Inflammatory macrophage (primary cell): ENCODE measurements at regions not wholly inside any gene's neighbourhood (a gene's known extent, or its start where the extent isn't known, plus 50 kb on each side); places are given as distances from the start of the nearest gene placed in this dataset.
A peak's percentile ranks its signal among the peaks of the same experiment; 100 is the strongest.

Experiments
- DNase-seq, 2 donors: peaks; one replicate each; pipeline ENCODE4 v3.0.0-alpha.2; 2020 to 2022

- no peak for DNase-seq
Measured at GRCh38 chr14:51479584-51480325, 172.0 kb upstream of the FRMD6 start.

GRCh38 chr14:51481643-51482042 is 170.1 kb upstream of the FRMD6 start:
- DNase-seq, result no peak

GRCh38 chr14:51482102-51482501 is 169.6 kb upstream of the FRMD6 start:
- DNase-seq, result no peak

GRCh38 chr14:51484485-51484884 is 167.2 kb upstream of the FRMD6 start:
- no peak for DNase-seq

- DNase-seq, result no peak
Measured at GRCh38 chr14:51485733-51486132, 166.0 kb upstream of the FRMD6 start.

GRCh38 chr14:51487848-51488247 is 163.9 kb upstream of the FRMD6 start:
- DNase-seq, result peak; percentile 5 to 8

GRCh38 chr14:51488569-51489220 is 163.0 kb upstream of the FRMD6 start:
- DNase-seq, result no peak

GRCh38 chr14:51490205-51490604 is 161.5 kb upstream of the FRMD6 start:
- DNase-seq, result no peak

GRCh38 chr14:51491036-51491545 is 160.6 kb upstream of the FRMD6 start:
- DNase-seq, result no peak

GRCh38 chr14:51491776-51492175 is 159.9 kb upstream of the FRMD6 start:
- no peak for DNase-seq

GRCh38 chr14:51495319-51495718 is 156.4 kb upstream of the FRMD6 start:
- no peak for DNase-seq

- DNase-seq, result no peak
Measured at GRCh38 chr14:51498411-51499227, 153.1 kb upstream of the FRMD6 start.

GRCh38 chr14:51500776-51501175 is 150.9 kb upstream of the FRMD6 start:
- no peak for DNase-seq

- DNase-seq, result no peak
Measured at GRCh38 chr14:51501746-51502145, 150.0 kb upstream of the FRMD6 start.

- no peak for DNase-seq
Measured at GRCh38 chr14:51504669-51505068, 147.0 kb upstream of the FRMD6 start.

- no peak for DNase-seq
Measured at GRCh38 chr14:51507511-51507905, 144.2 kb upstream of the FRMD6 start.

- DNase-seq, result no peak
Measured at GRCh38 chr14:51507906-51508511, 143.7 kb upstream of the FRMD6 start.

- no peak for DNase-seq
Measured at GRCh38 chr14:51511265-51511664, 140.4 kb upstream of the FRMD6 start.

- DNase-seq, result no peak
Measured at GRCh38 chr14:51512316-51512715, 139.4 kb upstream of the FRMD6 start.

- DNase-seq, result no peak
Measured at GRCh38 chr14:51513281-51513680, 138.4 kb upstream of the FRMD6 start.

GRCh38 chr14:51513933-51514332 is 137.8 kb upstream of the FRMD6 start:
- DNase-seq, result no peak

GRCh38 chr14:51515611-51516010 is 136.1 kb upstream of the FRMD6 start:
- no peak for DNase-seq
